Fibroblast of lung (primary cell): ENCODE measurements at regions not wholly inside any gene's neighbourhood (a gene's known extent, or its start where the extent isn't known, plus 50 kb on each side); places are given as distances from the start of the nearest gene placed in this dataset.

Experiments used
- DNase-seq, 2 donors: peaks; one replicate each; pipeline versions ENCODE4 v3.0.0 to v3.0.0-alpha.2; 2010; ENCODE audit warnings: low read depth in 2 of 2
- H2AFZ ChIP-seq: 2 replicates; pipeline ENCODE4 v1.5.1; 2012; ENCODE audit warnings: low read length, control low read depth, inconsistent platforms
- H3K27ac ChIP-seq: 2 replicates; pipeline ENCODE4 v1.5.1; 2011; ENCODE audit warnings: low read length, control low read depth; ENCODE audit not compliant: insufficient read depth
- H3K27me3 ChIP-seq: 2 replicates; pipeline ENCODE4 v1.5.1; 2011; ENCODE audit warnings: mild to moderate bottlenecking, low read length; ENCODE audit not compliant: control insufficient read depth, insufficient read depth
- H3K36me3 ChIP-seq: 2 replicates; pipeline ENCODE4 v1.5.1; 2011; ENCODE audit warnings: low read length; ENCODE audit not compliant: control insufficient read depth, insufficient read depth
- H3K4me1 ChIP-seq: 2 replicates; pipeline ENCODE4 v1.5.1; 2011; ENCODE audit warnings: low read length; ENCODE audit not compliant: control insufficient read depth, insufficient read depth; ENCODE audit errors: extremely low read depth
- H3K4me2 ChIP-seq: 2 replicates; pipeline ENCODE4 v1.5.1; 2011; ENCODE audit warnings: low read length, control low read depth; ENCODE audit not compliant: insufficient read depth; ENCODE audit errors: extremely low read depth
- H3K4me3 ChIP-seq, 4 experiments: fragments of 200-600 bp in 1 of 4; sonication (generic) in 1 of 4; replicated peaks in 1 of 4; 2 replicates each; pipeline ENCODE4 v1.5.1; 2011 to 2016; ENCODE audit warnings: low read length in 4 of 4, low read depth in 3 of 4, mild to moderate bottlenecking in 3 of 4, control low read depth in 2 of 4, inconsistent platforms in 1 of 4, mixed read lengths in 1 of 4; ENCODE audit not compliant: insufficient read depth in 1 of 4; ENCODE audit errors: control extremely low read depth in 1 of 4
- H3K79me2 ChIP-seq: 2 replicates; pipeline ENCODE4 v1.5.1; 2012; ENCODE audit warnings: mild to moderate bottlenecking, low read length, inconsistent platforms; ENCODE audit not compliant: control insufficient read depth, insufficient read depth
- H3K9ac ChIP-seq: 2 replicates; pipeline ENCODE4 v1.5.1; 2011; ENCODE audit warnings: mild to moderate bottlenecking, low read length, control low read depth; ENCODE audit not compliant: insufficient read depth
- H3K9me3 ChIP-seq: 2 replicates; pipeline ENCODE4 v1.5.1; 2012; ENCODE audit warnings: low read depth, low read length; ENCODE audit not compliant: control insufficient read depth, insufficient read depth
- H4K20me1 ChIP-seq: 2 replicates; pipeline ENCODE4 v1.5.1; 2011; ENCODE audit warnings: low read length; ENCODE audit not compliant: control insufficient read depth, insufficient read depth; ENCODE audit errors: extremely low read depth
- CTCF ChIP-seq, 2 donors: IDR thresholded peaks in 1 of 2; conservative IDR thresholded peaks in 1 of 2; 1 replicate in 1 of 2; 2 replicates in 1 of 2; pipeline ENCODE4 v1.5.1; 2011 to 2012; ENCODE audit warnings: low read length in 2 of 2, control low read depth in 1 of 2, inconsistent platforms in 1 of 2, low read depth in 1 of 2, mild to moderate bottlenecking in 1 of 2
- EZH2 ChIP-seq: IDR thresholded peaks from 2 replicates; pipeline ENCODE4 v1.5.1; 2012; ENCODE audit warnings: low read length, control low read depth, mild to moderate bottlenecking; ENCODE audit errors: missing control alignments

DNA sequence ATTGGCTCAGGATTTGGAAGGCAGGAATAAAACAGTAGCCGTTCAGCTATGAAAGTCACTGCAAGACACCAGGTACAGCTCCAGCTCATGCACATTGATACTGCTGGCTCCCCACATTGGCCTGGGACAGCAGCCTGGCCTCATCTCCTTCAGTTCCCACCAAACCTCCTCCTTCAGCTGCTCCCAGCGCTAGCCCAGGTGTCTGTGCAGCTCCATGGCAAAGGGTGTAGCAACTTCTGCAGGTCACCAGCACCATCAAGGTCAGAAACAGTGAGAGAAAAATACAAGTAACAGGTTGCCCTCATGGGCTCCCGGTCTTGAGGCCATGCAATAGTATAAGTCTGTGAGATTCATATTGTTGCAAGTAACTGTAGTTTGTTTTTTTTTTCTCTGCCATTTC is 216.7 kb upstream of the CTAGE1 start:
- no peaks in the 10 kb centered on the region for H3K9me3 ChIP-seq
- H3K36me3 ChIP-seq: no peaks in the 10 kb centered on the region
- no peaks in the 10 kb centered on the region for H4K20me1 ChIP-seq
- peaks cover 5% of the 10 kb centered on the region for H3K4me1 ChIP-seq
- H3K27ac ChIP-seq: no peak overlapping the region
- H3K4me3 ChIP-seq: no peak overlapping the region
- no peaks in the 10 kb centered on the region for H3K79me2 ChIP-seq
- H3K4me2 ChIP-seq: no peak overlapping the region
- no peak for TF ChIP-seq EZH2
- no peak for TF ChIP-seq CTCF (conservative IDR thresholded peaks at IDR 0.05 in 1 of 2, IDR thresholded peaks at IDR 0.05 in 1 of 2; ENCODE audit: low read depth in 1 of 2, low read length in 2 of 2)
- H3K27me3 ChIP-seq: no peaks in the 10 kb centered on the region
- no peak for DNase-seq
- H3K9ac ChIP-seq: no peak overlapping the region
- H2AFZ ChIP-seq: no peak overlapping the region

DNA sequence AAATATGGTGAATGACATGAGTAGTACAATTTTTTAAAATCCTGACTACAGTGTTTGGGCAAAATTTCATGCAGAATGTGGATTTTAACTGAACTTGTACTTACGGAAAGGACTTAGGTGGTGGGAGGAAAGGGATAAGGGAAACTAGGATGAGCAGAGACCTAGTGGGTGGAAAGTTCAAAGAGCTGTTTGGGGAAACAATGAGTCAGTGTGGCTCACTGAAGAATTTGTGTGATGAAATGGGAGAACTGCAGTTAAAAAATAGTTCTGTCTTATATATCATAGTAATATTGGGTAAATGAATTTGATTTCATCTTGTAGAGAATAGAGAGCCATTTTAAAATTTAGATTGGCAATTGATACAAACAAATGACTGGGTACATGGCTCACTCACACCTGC is 220.1 kb upstream of the CTAGE1 start:
- TF ChIP-seq EZH2 (no peak), CTCF (conservative IDR thresholded peaks at IDR 0.05 in 1 of 2, IDR thresholded peaks at IDR 0.05 in 1 of 2; ENCODE audit: low read depth in 1 of 2, low read length in 2 of 2) (no peak)
- H3K79me2 ChIP-seq: no peaks in the 10 kb centered on the region
- no peaks in the 10 kb centered on the region for H3K9me3 ChIP-seq
- H3K36me3 ChIP-seq: no peaks in the 10 kb centered on the region
- H3K4me3 ChIP-seq: no peak overlapping the region
- no peaks in the 10 kb centered on the region for H3K27me3 ChIP-seq
- no peak overlapping the region for H3K9ac ChIP-seq
- H3K4me1 ChIP-seq: peaks cover 9% of the 10 kb centered on the region
- no peak overlapping the region for H3K4me2 ChIP-seq
- H4K20me1 ChIP-seq: no peaks in the 10 kb centered on the region
- peak; percentile 75 to 94 for DNase-seq
- no peak overlapping the region for H2AFZ ChIP-seq
- H3K27ac ChIP-seq: no peak overlapping the region

GRCh38 chr18:22639026-22639463 is 221.3 kb upstream of the CTAGE1 start:
- Histone ChIP-seq H3K9me3 (no peaks in the 10 kb centered on the region), H3K27ac (peak overlapping the region; percentile 39), H3K9ac (no peak overlapping the region)

More at GRCh38 chr18:22639026-22639463, 221.3 kb upstream of the CTAGE1 start:
- Histone ChIP-seq H3K79me2 (no peaks in the 10 kb centered on the region), H3K4me3 (no peak overlapping the region), H3K36me3 (no peaks in the 10 kb centered on the region), H3K27me3 (no peaks in the 10 kb centered on the region), H2AFZ (no peak overlapping the region), H3K4me1 (peaks cover 9% of the 10 kb centered on the region), H4K20me1 (no peaks in the 10 kb centered on the region), H3K4me2 (peak overlapping the region; percentile 44)
- TF ChIP-seq EZH2: no peak
- TF ChIP-seq CTCF (conservative IDR thresholded peaks at IDR 0.05 in 1 of 2, IDR thresholded peaks at IDR 0.05 in 1 of 2; ENCODE audit: low read depth in 1 of 2, low read length in 2 of 2): no peak
- peak; percentile 93 to 96 for DNase-seq
